ENCODE measurements at regions not wholly inside any gene's neighbourhood (a gene's known extent, or its start where the extent isn't known, plus 50 kb on each side); places are given as distances from the start of the nearest gene placed in this dataset.

DNA sequence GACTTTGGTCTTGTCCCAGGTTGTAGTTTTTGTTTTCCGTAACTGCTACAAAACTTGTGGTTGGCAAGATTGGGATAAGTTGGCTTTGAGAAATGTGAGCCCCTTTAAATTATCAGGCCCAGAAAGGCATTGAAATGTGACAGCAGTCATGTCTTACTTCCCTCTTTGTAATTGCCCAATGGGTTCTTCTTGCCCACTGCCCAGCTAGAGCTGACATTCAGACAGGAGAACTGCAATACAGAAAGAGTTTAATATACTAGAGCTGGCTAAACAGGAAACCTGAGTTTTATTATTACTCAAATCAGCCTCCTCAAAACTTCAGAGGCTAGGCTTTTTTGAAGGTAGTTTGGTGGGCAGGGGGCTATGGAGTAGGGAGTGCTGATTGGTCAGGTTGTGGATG lies 288.3 kb downstream of the ZNF674 start:
- TF ChIP-seq PAX5 (IDR thresholded peaks at IDR 0.05; ENCODE audit: insufficient read depth, low read length, severe bottlenecking) = no peak
- no peak for FAIRE-seq
- no peak for DNase-seq (ENCODE audit: insufficient read length, low spot score)

DNA sequence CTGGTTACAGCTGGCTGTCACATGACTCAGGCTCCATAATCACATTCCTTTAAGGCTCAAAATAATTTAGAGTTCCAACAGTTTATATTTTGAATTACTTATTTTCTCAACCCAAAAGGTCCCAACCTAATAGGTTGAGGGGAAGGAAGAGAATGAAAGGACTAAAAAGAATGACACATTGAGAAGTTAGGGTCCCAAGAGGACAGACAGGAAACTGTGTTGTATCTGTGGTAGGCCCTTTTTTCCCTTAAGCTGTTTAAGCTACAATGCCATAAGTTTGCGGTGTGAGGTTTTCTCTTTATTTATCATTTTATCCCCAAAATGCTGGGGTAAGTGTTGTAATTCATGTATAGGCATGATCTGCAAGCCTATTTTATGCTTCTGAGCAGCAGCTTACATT lies 290.2 kb downstream of the ZNF674 start:
- DNase-seq (ENCODE audit: insufficient read length, low spot score) (no peak), FAIRE-seq (no peak)
- TF ChIP-seq POU2F2 (IDR thresholded peaks at IDR 0.05; ENCODE audit: low read depth, low read length) = no peak

DNA sequence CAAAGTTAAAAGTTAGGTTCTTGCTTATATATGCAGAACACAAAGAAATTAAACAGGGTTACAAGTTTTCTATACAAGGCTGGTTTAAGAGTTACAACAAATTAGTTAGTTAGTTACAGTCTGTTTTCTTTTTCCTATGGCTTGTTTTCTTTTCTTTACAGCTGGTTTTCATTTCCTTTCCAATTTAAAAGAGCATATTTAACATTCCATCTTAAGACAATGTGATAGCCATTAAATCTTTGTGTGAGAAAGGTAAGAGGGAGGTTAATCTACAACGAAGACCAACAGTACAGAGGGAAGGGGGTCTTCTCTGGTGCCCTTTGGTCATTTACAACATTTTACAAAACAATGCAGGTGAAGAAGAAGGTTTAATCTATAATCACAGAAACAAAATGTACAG lies 290.6 kb downstream of the ZNF674 start:
- DNase-seq (ENCODE audit: insufficient read length, low spot score) (no peak), FAIRE-seq (no peak)
- no peak for TF ChIP-seq POLR2AphosphoS5 (IDR thresholded peaks at IDR 0.05; ENCODE audit: low read depth, low read length)
- TF ChIP-seq TAF1 (IDR thresholded peaks at IDR 0.05; ENCODE audit: low read depth, low read length) = no peak

GRCh38 chrX:46251755-46252154 lies 293.5 kb downstream of the ZNF674 start:
- DNase-seq (ENCODE audit: insufficient read length, low spot score) = no peak
- TF ChIP-seq PAX5 (IDR thresholded peaks at IDR 0.05; ENCODE audit: insufficient read depth, low read length, severe bottlenecking) = no peak
- no peak for FAIRE-seq

DNA sequence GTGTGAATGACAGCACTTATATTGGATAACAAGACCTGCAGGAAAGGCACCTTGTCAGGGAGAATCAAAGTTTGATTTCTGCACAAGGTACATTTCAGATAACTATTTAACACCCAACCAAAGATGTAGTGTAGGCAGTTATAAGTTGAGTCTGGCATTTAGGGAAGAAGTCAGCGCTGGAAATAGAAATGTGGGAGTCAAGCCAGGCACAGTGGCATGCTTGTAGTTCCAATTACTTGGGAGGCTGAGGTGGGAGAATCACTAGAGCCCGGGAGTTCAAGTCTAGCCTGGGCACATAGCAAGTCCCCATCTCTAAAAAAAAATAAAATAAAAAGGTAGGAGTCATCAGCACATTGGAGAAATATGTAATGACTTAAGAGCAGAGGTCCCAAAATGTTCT lies 295.1 kb downstream of the ZNF674 start:
- TF ChIP-seq TAF1 (IDR thresholded peaks at IDR 0.05; ENCODE audit: low read depth, low read length) = no peak
- no peak for TF ChIP-seq SPI1 (IDR thresholded peaks at IDR 0.05; ENCODE audit: low read depth, low read length)
- no peak for TF ChIP-seq POLR2A (IDR thresholded peaks at IDR 0.05; ENCODE audit: low read depth, low read length)
- TF ChIP-seq POU2F2 (IDR thresholded peaks at IDR 0.05; ENCODE audit: low read depth, low read length) = no peak
- no peak for TF ChIP-seq PAX5 (IDR thresholded peaks at IDR 0.05; ENCODE audit: insufficient read depth, low read length, severe bottlenecking)
- no peak for TF ChIP-seq POLR2AphosphoS5 (IDR thresholded peaks at IDR 0.05; ENCODE audit: low read depth, low read length)
- no peak for FAIRE-seq
- DNase-seq (ENCODE audit: insufficient read length, low spot score) = no peak

DNA sequence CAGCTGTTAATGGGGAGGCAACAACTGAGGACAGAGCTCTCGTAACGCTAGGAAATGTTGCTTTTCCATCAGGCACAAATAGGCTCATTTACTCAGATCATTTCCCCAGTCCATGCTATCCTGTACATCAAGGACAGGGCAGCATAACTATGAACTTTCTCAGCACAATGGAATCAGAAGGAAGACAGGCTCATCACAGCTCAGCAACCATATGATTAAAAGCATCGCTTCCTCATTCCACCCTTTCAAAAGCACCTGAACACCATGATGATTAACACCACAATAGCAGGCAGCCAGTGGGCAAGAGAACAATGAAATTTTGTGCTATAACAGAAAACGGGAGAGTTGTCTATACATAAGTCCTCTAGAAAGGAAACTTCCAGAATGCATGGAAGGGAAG lies 297.8 kb downstream of the ZNF674 start:
- DNase-seq (ENCODE audit: insufficient read length, low spot score) (no peak), FAIRE-seq (no peak)
- TF ChIP-seq POLR2A (IDR thresholded peaks at IDR 0.05; ENCODE audit: low read depth, low read length) = no peak
- TF ChIP-seq POU2F2 (IDR thresholded peaks at IDR 0.05; ENCODE audit: low read depth, low read length) = no peak
- no peak for TF ChIP-seq POLR2AphosphoS5 (IDR thresholded peaks at IDR 0.05; ENCODE audit: low read depth, low read length)
- TF ChIP-seq TAF1 (IDR thresholded peaks at IDR 0.05; ENCODE audit: low read depth, low read length) = no peak
- no peak for TF ChIP-seq PAX5 (IDR thresholded peaks at IDR 0.05; ENCODE audit: insufficient read depth, low read length, severe bottlenecking)
- TF ChIP-seq SPI1 (IDR thresholded peaks at IDR 0.05; ENCODE audit: low read depth, low read length) = no peak

DNA sequence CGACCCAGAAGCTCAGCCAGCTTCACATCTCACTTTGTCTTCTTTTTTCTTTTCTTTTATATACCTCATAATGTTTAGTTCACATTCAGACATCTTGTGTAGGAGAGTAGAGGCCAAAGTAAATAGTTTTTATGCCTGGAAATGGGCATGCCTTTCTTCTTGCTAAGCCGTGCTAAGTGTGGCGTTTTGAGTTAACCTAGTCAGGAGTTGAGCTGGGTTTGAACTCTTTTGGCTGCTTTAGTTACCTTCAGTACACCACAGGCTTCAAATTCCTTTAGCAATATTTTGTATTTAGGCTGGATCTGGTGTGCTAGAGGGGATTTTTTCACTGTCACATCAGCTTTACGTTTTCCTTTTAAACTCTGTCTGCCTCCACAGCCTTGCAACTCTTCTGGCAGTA lies 300.8 kb downstream of the ZNF674 start:
- FAIRE-seq = no peak
- TF ChIP-seq POLR2AphosphoS5 (IDR thresholded peaks at IDR 0.05; ENCODE audit: low read depth, low read length) (no peak), POU2F2 (IDR thresholded peaks at IDR 0.05; ENCODE audit: low read depth, low read length) (no peak), TAF1 (IDR thresholded peaks at IDR 0.05; ENCODE audit: low read depth, low read length) (no peak), PAX5 (IDR thresholded peaks at IDR 0.05; ENCODE audit: insufficient read depth, low read length, severe bottlenecking) (no peak), POLR2A (IDR thresholded peaks at IDR 0.05; ENCODE audit: low read depth, low read length) (no peak), SPI1 (IDR thresholded peaks at IDR 0.05; ENCODE audit: low read depth, low read length) (no peak)

DNA sequence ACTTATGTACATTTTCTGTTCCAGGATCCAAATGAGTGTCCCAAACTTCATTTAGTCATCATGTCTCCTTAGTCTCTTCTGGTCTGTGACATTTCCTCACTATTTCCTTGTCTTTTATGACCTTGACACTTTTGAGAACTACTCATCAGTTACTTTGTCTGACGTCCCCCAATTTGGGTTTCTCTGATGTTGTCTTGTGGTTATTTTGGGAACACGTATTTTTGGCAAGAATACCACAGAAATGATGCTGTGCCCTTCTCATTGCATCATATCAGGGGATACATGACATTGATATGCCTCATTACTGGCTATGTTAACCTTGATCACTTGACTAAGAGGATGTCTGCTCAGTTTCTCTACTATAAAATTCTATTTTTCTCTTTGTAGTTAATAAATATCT lies 308.8 kb downstream of the ZNF674 start:
- DNase-seq (ENCODE audit: insufficient read length, low spot score) = no peak
- no peak for FAIRE-seq
- no peak for TF ChIP-seq PAX5 (IDR thresholded peaks at IDR 0.05; ENCODE audit: insufficient read depth, low read length, severe bottlenecking)
- TF ChIP-seq SPI1 (IDR thresholded peaks at IDR 0.05; ENCODE audit: low read depth, low read length) = no peak
- TF ChIP-seq POLR2AphosphoS5 (IDR thresholded peaks at IDR 0.05; ENCODE audit: low read depth, low read length) = no peak
- TF ChIP-seq TAF1 (IDR thresholded peaks at IDR 0.05; ENCODE audit: low read depth, low read length) = no peak
- TF ChIP-seq POLR2A (IDR thresholded peaks at IDR 0.05; ENCODE audit: low read depth, low read length) = no peak
- no peak for TF ChIP-seq POU2F2 (IDR thresholded peaks at IDR 0.05; ENCODE audit: low read depth, low read length)

More for the DNA sequence above, 300.8 kb downstream of the ZNF674 start:
- DNase-seq (ENCODE audit: insufficient read length, low spot score) = no peak

DNA sequence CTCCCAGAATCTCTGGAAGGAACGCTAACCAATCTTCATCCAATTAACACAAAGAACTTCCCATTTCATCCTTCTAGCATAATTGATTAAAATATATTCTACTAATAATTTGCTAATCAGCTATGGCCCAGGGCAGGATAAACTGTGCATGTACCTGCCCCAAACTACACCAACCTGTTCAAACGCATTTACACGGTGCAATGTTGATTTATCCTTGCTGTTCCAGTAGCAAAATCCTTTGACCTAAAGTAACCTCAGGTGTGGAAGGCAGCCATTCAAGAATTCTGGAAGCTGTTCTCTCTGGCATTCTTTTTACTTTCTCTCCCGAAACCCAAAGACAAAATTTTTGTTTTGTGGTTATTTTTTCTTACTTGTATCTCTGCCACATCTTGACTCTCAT lies 309.4 kb downstream of the ZNF674 start:
- FAIRE-seq (no peak), DNase-seq (ENCODE audit: insufficient read length, low spot score) (no peak)
- TF ChIP-seq POU2F2 (IDR thresholded peaks at IDR 0.05; ENCODE audit: low read depth, low read length) = no peak
- TF ChIP-seq POLR2AphosphoS5 (IDR thresholded peaks at IDR 0.05; ENCODE audit: low read depth, low read length) = no peak
- TF ChIP-seq POLR2A (IDR thresholded peaks at IDR 0.05; ENCODE audit: low read depth, low read length) = no peak
- no peak for TF ChIP-seq SPI1 (IDR thresholded peaks at IDR 0.05; ENCODE audit: low read depth, low read length)

GRCh38 chrX:46234775-46235174 lies 310.4 kb downstream of the ZNF674 start:
- no peak for TF ChIP-seq TAF1 (IDR thresholded peaks at IDR 0.05; ENCODE audit: low read depth, low read length)
- no peak for TF ChIP-seq SPI1 (IDR thresholded peaks at IDR 0.05; ENCODE audit: low read depth, low read length)
- TF ChIP-seq PAX5 (IDR thresholded peaks at IDR 0.05; ENCODE audit: insufficient read depth, low read length, severe bottlenecking) = no peak
- TF ChIP-seq POLR2A (IDR thresholded peaks at IDR 0.05; ENCODE audit: low read depth, low read length) = no peak
- no peak for TF ChIP-seq POLR2AphosphoS5 (IDR thresholded peaks at IDR 0.05; ENCODE audit: low read depth, low read length)
- DNase-seq (ENCODE audit: insufficient read length, low spot score) (no peak), FAIRE-seq (no peak)

GRCh38 chrX:46228389-46228788 lies 316.8 kb downstream of the ZNF674 start:
- TF ChIP-seq POLR2A (IDR thresholded peaks at IDR 0.05; ENCODE audit: low read depth, low read length) = no peak
- TF ChIP-seq TAF1 (IDR thresholded peaks at IDR 0.05; ENCODE audit: low read depth, low read length) = no peak
- no peak for TF ChIP-seq SPI1 (IDR thresholded peaks at IDR 0.05; ENCODE audit: low read depth, low read length)
- no peak for TF ChIP-seq POLR2AphosphoS5 (IDR thresholded peaks at IDR 0.05; ENCODE audit: low read depth, low read length)
- TF ChIP-seq POU2F2 (IDR thresholded peaks at IDR 0.05; ENCODE audit: low read depth, low read length) = no peak
- TF ChIP-seq PAX5 (IDR thresholded peaks at IDR 0.05; ENCODE audit: insufficient read depth, low read length, severe bottlenecking) = no peak
- no peak for FAIRE-seq
- DNase-seq (ENCODE audit: insufficient read length, low spot score) = no peak
